HCT116 (cell line): ENCODE measurements at regions not wholly inside any gene's neighbourhood (a gene's known extent, or its start where the extent isn't known, plus 50 kb on each side); places are given as distances from the start of the nearest gene placed in this dataset.

ENCODE experiments used
- ATAC-seq: fragments of 200-7000 bp; cut with Tn5 transposase; 2 replicates; pipeline ENCODE4 v1.9.1; 2020; ENCODE audit warnings: mild to moderate bottlenecking, moderate library complexity
- BruUV-seq: library from RNA; stranded (reverse); fragments of 400-500 nt; replicated peaks from 2 replicates; lab custom pipeline; 2021; lab: Mats Ljungman, UMichigan
- CTCF ChIA-PET: fragments of 300-600 bp; sonication (Branson Sonifier 250); formaldehyde crosslinking; loops from one replicate; lab custom pipeline; 2021; ENCODE audit warnings: antibody characterized with exemption; lab: Charles Lee
- POLR2A ChIA-PET: fragments of 300-600, 350-600 bp; sonication (Branson Sonifier 250); formaldehyde crosslinking; loops from one replicate; lab custom pipeline; 2021; ENCODE audit warnings: antibody characterized with exemption; lab: Charles Lee
- RAD21 ChIA-PET, 2 experiments: fragments of 300-600 bp; sonication (Branson Sonifier 250); formaldehyde crosslinking; loops; one replicate each; lab custom pipeline; 2023; ENCODE audit warnings: low total read pairs in 2 of 2; ENCODE audit not compliant: uncharacterized antibody in 2 of 2, unreplicated experiment in 2 of 2, low non-redundant PET in 1 of 2; lab: Charles Lee
- DNase-seq: peaks from one replicate; pipeline ENCODE4 v3.0.0-alpha.2; 2010; ENCODE audit warnings: low read depth, low spot score
- H2AFZ ChIP-seq: fragments of 200-600 bp; shearing (Covaris generic), sonication (generic); 2 replicates; pipeline ENCODE4 v1.6.1; 2017; ENCODE audit warnings: low read depth, mixed run types, mixed read lengths, antibody characterized with exemption, low read length; ENCODE audit not compliant: poor library complexity, severe bottlenecking
- H3K27ac ChIP-seq: 2 replicates; pipeline ENCODE4 v1.5.1; 2012; ENCODE audit warnings: low read depth, low read length
- H3K27me3 ChIP-seq: fragments of 200-600 bp; sonication (generic); 2 replicates; pipeline ENCODE4 v1.6.1; 2016; ENCODE audit warnings: mixed run types, low read length, mixed read lengths; ENCODE audit not compliant: insufficient read depth
- H3K36me3 ChIP-seq, 2 experiments: fragments of 200-500 bp in 1 of 2; fragments of 200-600 bp in 1 of 2; sonication (Bioruptor generic) in 1 of 2; sonication (generic) in 1 of 2; 2 replicates each; pipeline versions ENCODE4 v1.5.1 to v1.6.1; 2014 to 2016; ENCODE audit warnings: low read length in 2 of 2, inconsistent platforms in 1 of 2, mixed read lengths in 1 of 2, mixed run types in 1 of 2; ENCODE audit not compliant: insufficient read depth in 2 of 2, control insufficient read depth in 1 of 2
- H3K4me1 ChIP-seq, 2 experiments: fragments of 200-600 bp in 1 of 2; sonication (generic) in 1 of 2; 2 replicates each; pipeline versions ENCODE4 v1.5.1 to v1.6.1; 2012 to 2017; ENCODE audit warnings: low read length in 2 of 2, inconsistent platforms in 1 of 2, mild to moderate bottlenecking in 1 of 2, mixed read lengths in 1 of 2, mixed run types in 1 of 2, moderate library complexity in 1 of 2; ENCODE audit not compliant: insufficient read depth in 2 of 2, control insufficient read depth in 1 of 2
- H3K4me2 ChIP-seq: fragments of 200-600 bp; sonication (generic); 2 replicates; pipeline ENCODE4 v1.6.1; 2017; ENCODE audit warnings: mixed run types, low read length, mixed read lengths
- H3K4me3 ChIP-seq, 2 experiments: fragments of 200-600 bp in 1 of 2; sonication (generic) in 1 of 2; replicated peaks in 1 of 2; 2 replicates each; pipeline ENCODE4 v1.5.1; 2011 to 2016; ENCODE audit warnings: low read length in 2 of 2, control low read depth in 1 of 2, low read depth in 1 of 2, mild to moderate bottlenecking in 1 of 2, mixed read lengths in 1 of 2, mixed run types in 1 of 2
- H3K79me2 ChIP-seq: fragments of 200-600 bp; sonication (generic); 2 replicates; pipeline ENCODE4 v1.6.1; 2017; ENCODE audit warnings: mild to moderate bottlenecking, mixed run types, low read length, moderate library complexity, mixed read lengths; ENCODE audit not compliant: insufficient read depth
- H3K9ac ChIP-seq: fragments of 200-600 bp; sonication (generic); 2 replicates; pipeline ENCODE4 v1.6.1; 2016; ENCODE audit warnings: low read length, mixed read lengths
- H3K9me2 ChIP-seq: fragments of 200-600 bp; sonication (generic), shearing (Covaris generic); 2 replicates; pipeline ENCODE4 v1.6.1; 2017; ENCODE audit warnings: mixed run types, mild to moderate bottlenecking, moderate library complexity; ENCODE audit not compliant: insufficient read depth
- H3K9me3 ChIP-seq, 2 experiments: fragments of 200-500 bp in 1 of 2; fragments of 200-600 bp in 1 of 2; sonication (Bioruptor generic) in 1 of 2; sonication (generic) in 1 of 2; 2 replicates each; pipeline ENCODE4 v1.6.1; 2014 to 2017; ENCODE audit warnings: low read length in 2 of 2, mixed read lengths in 2 of 2, inconsistent platforms in 1 of 2, low read depth in 1 of 2, mild to moderate bottlenecking in 1 of 2, mixed run types in 1 of 2, moderate library complexity in 1 of 2; ENCODE audit not compliant: control insufficient read depth in 1 of 2, insufficient read depth in 1 of 2
- H4K20me1 ChIP-seq: fragments of 200-600 bp; sonication (generic), shearing (Covaris generic); 2 replicates; pipeline ENCODE4 v1.6.1; 2017; ENCODE audit warnings: mixed run types, mild to moderate bottlenecking, moderate library complexity; ENCODE audit not compliant: insufficient read depth
- CBX3 ChIP-seq: IDR thresholded peaks from 2 replicates; pipeline ENCODE4 v1.6.1; 2012; ENCODE audit warnings: low read depth
- CEBPB ChIP-seq: IDR thresholded peaks from 2 replicates; pipeline ENCODE4 v1.6.1; 2012; ENCODE audit warnings: low read depth
- EGR1 ChIP-seq: IDR thresholded peaks from 2 replicates; pipeline ENCODE4 v1.6.1; 2012; ENCODE audit warnings: low read depth
- EZH2 ChIP-seq: fragments of 200-600 bp; sonication (generic); IDR thresholded peaks from 2 replicates; pipeline ENCODE4 v1.6.1; 2017; ENCODE audit warnings: antibody characterized with exemption, mixed run types
- EZH2phosphoT487 ChIP-seq: fragments of 200-600 bp; IDR thresholded peaks from 2 replicates; pipeline ENCODE4 v1.6.1; 2018; ENCODE audit warnings: antibody characterized with exemption, borderline replicate concordance
- JUND ChIP-seq: IDR thresholded peaks from 2 replicates; pipeline ENCODE4 v1.6.1; 2012
- POLR2A ChIP-seq: IDR thresholded peaks from 2 replicates; pipeline ENCODE4 v1.7.0; 2011; ENCODE audit warnings: borderline replicate concordance; ENCODE audit not compliant: insufficient read depth, insufficient read length; ENCODE audit errors: extremely low read depth
- POLR2AphosphoS5 ChIP-seq: IDR thresholded peaks from 2 replicates; pipeline ENCODE4 v1.6.1; 2011; ENCODE audit warnings: mild to moderate bottlenecking, low read depth, low read length, moderate library complexity
- REST ChIP-seq: IDR thresholded peaks from 2 replicates; pipeline ENCODE4 v1.6.1; 2012; ENCODE audit warnings: low read depth
- SRF ChIP-seq: IDR thresholded peaks from 2 replicates; pipeline ENCODE4 v1.6.1; 2012; ENCODE audit warnings: low read depth
- YY1 ChIP-seq: IDR thresholded peaks from 2 replicates; pipeline ENCODE4 v1.6.1; 2011; ENCODE audit warnings: low read length, low read depth, moderate library complexity, mild to moderate bottlenecking; ENCODE audit not compliant: insufficient replicate concordance; ENCODE audit errors: extremely low read depth
- ZBTB33 ChIP-seq: IDR thresholded peaks from 2 replicates; pipeline ENCODE4 v1.6.1; 2011; ENCODE audit warnings: mild to moderate bottlenecking, low read length, moderate library complexity; ENCODE audit not compliant: insufficient replicate concordance; ENCODE audit errors: extremely low read depth
- ZFX ChIP-seq: fragments of 450-650 bp; IDR thresholded peaks from 2 replicates; pipeline ENCODE4 v1.6.1; 2017
- intact Hi-C: fragments of 100-400 bp; cut with micrococcal nuclease; formaldehyde crosslinking; loops from 2 replicates; pipeline ENCODE4 v1.10.0; 2022
- TF ChIP-seq, protein P1 (sequence below): IDR thresholded peaks from 2 replicates; pipeline ENCODE4 v1.6.1; 2012

DNA sequence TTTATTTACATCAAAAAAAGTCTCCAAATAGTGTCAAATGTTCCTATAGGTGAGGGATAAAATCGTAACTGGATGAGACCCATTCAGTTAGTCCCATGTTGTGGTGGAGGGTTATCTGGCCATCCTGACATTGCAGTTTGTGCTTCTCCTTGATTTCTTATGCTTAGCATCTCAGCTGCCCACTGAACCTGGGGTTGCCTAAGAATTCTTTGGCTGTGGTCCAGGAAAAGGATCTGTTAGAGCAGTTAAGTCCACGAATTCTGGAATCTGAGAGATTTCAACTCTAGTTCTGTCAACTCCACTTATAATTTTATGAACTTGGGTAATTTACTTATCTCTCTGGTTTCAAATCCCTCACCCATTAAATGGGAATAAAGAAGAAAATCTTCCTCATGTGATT, 1673.4 kb downstream of the REEP3 start (continued):
- TF ChIP-seq REST = no peak
- no peak for TF ChIP-seq SRF
- TF ChIP-seq JUND = no peak
- TF ChIP-seq, protein P1, sequence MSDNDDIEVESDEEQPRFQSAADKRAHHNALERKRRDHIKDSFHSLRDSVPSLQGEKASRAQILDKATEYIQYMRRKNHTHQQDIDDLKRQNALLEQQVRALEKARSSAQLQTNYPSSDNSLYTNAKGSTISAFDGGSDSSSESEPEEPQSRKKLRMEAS = no peak
- no peak for TF ChIP-seq EZH2
- TF ChIP-seq EZH2phosphoT487 = no peak
- TF ChIP-seq, all 23 proteins: peak for 0

DNA sequence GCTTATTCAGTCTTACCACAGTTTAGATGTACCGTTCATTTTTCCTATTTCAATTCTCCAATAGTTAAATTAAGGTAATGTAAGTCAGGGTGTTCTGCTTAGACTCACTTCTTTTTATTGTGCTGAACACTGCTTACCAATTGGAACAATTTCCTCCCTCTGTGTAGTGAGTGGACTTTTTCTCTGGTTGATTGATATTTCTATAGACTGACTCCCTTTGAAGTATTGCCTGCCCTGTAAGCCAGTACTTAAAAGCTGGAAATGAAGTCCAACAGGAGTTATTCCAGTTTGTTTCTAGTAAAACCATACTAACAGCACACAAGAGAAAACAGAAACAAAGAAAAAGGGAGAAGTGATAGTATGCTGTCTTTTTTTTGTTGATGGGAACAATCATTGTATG, 1674.9 kb downstream of the REEP3 start:
- Histone ChIP-seq H3K4me2 (no peak overlapping the region), H3K27ac (no peak overlapping the region), H2AFZ (no peak overlapping the region), H3K9me3 (no peaks in the 10 kb centered on the region), H3K9ac (no peak overlapping the region), H4K20me1 (no peaks in the 10 kb centered on the region), H3K4me1 (peaks cover 5 to 8% of the 10 kb centered on the region in 2 experiments; a peak in 2 of 4 replicates), H3K27me3 (no peaks in the 10 kb centered on the region), H3K36me3 (no peaks in the 10 kb centered on the region), H3K79me2 (no peaks in the 10 kb centered on the region), H3K4me3 (no peak overlapping the region), H3K9me2 (no peaks in the 10 kb centered on the region)
- DNase-seq (no peak), ATAC-seq (no peak)
- POLR2A ChIA-PET = no interaction called here
- TF ChIP-seq CBX3 (no peak), POLR2AphosphoS5 (no peak), EZH2phosphoT487 (no peak), EZH2 (no peak), EGR1 (no peak), CEBPB (no peak), ZBTB33 (no peak), ZFX (no peak), POLR2A (no peak), YY1 (no peak), SRF (no peak)
- TF ChIP-seq, protein P1 = no peak
- intact Hi-C loops = no loop called here
- no TSS peak for BruUV-seq
- CTCF ChIA-PET = no interaction called here
- RAD21 ChIA-PET = no interaction called here
